H1 (cell line): ENCODE measurements at regions not wholly inside any gene's neighbourhood (a gene's known extent, or its start where the extent isn't known, plus 50 kb on each side); places are given as distances from the start of the nearest gene placed in this dataset.

Experiments used
- CTCF ChIA-PET: fragments of 300-600 bp; sonication (Branson Sonifier 250); formaldehyde crosslinking; loops from one replicate; lab custom pipeline; 2021; ENCODE audit not compliant: partially characterized antibody; lab: Charles Lee
- POLR2A ChIA-PET: fragments of 300-600 bp; sonication (Branson Sonifier 250); formaldehyde crosslinking; loops from one replicate; lab custom pipeline; 2021; ENCODE audit warnings: inconsistent platforms; ENCODE audit not compliant: partially characterized antibody; lab: Charles Lee
- DNase-seq, 2 experiments: peaks; one replicate each; pipeline versions ENCODE4 v3.0.0 to v3.0.0-alpha.2; 2010 to 2022; ENCODE audit warnings: low spot score in 2 of 2, low read depth in 1 of 2, mixed read lengths in 1 of 2
- FAIRE-seq: peaks from 2 replicates; lab custom pipeline; 2011; peaks lifted over from hg19 to GRCh38; lab: Jason Lieb, UNC
- H2AFZ ChIP-seq: 2 replicates; pipeline ENCODE4 v1.8.1; 2012; ENCODE audit warnings: low read length, inconsistent platforms
- H2AK5ac ChIP-seq: 2 replicates; pipeline ENCODE4 v1.6.1; 2013; ENCODE audit warnings: low read depth, low read length
- H2BK120ac ChIP-seq: replicated peaks from 2 replicates; pipeline ENCODE3; 2013; ENCODE audit warnings: low read depth, low read length, inconsistent platforms
- H2BK12ac ChIP-seq: 2 replicates; pipeline ENCODE4 v1.6.1; 2013; ENCODE audit warnings: low read depth, low read length
- H2BK15ac ChIP-seq: 2 replicates; pipeline ENCODE4 v1.6.1; 2013; ENCODE audit warnings: low read length
- H2BK20ac ChIP-seq: 2 replicates; pipeline ENCODE4 v1.6.1; 2013; ENCODE audit warnings: low read length
- H2BK5ac ChIP-seq: 2 replicates; pipeline ENCODE4 v1.6.1; 2013; ENCODE audit warnings: low read depth, low read length
- H3K14ac ChIP-seq: 2 replicates; pipeline ENCODE4 v1.6.1; 2013; ENCODE audit warnings: inconsistent platforms; ENCODE audit not compliant: insufficient read length
- H3K18ac ChIP-seq: 2 replicates; pipeline ENCODE4 v1.6.1; 2013; ENCODE audit warnings: low read length; ENCODE audit errors: extremely low read depth
- H3K23ac ChIP-seq: 2 replicates; pipeline ENCODE4 v1.6.1; 2013; ENCODE audit warnings: inconsistent platforms; ENCODE audit not compliant: insufficient read length
- H3K23me2 ChIP-seq: 2 replicates; pipeline ENCODE4 v1.6.1; 2013; ENCODE audit warnings: low read depth, low read length
- H3K27ac ChIP-seq: 2 replicates; pipeline ENCODE4 v1.6.1; 2011; ENCODE audit warnings: low read depth, low read length, inconsistent platforms
- H3K27me3 ChIP-seq, 4 experiments: replicated peaks in 1 of 4; 1 replicate in 1 of 4; 2 replicates in 3 of 4; pipeline versions ENCODE4 v1.6.1 to v1.8.1; 2011 to 2013; ENCODE audit warnings: low read length in 3 of 4, mild to moderate bottlenecking in 3 of 4, inconsistent platforms in 2 of 4, mixed read lengths in 2 of 4, moderate library complexity in 1 of 4; ENCODE audit not compliant: control insufficient read depth in 3 of 4, insufficient read depth in 3 of 4; ENCODE audit errors: extremely low read depth in 1 of 4
- H3K36me3 ChIP-seq, 4 experiments: 2 replicates each; pipeline versions ENCODE4 v1.6.1 to v1.8.1; 2011 to 2013; ENCODE audit warnings: mild to moderate bottlenecking in 4 of 4, low read length in 3 of 4, moderate library complexity in 2 of 4, control low read depth in 1 of 4, inconsistent platforms in 1 of 4; ENCODE audit not compliant: insufficient read depth in 4 of 4, control insufficient read depth in 2 of 4
- H3K4ac ChIP-seq: replicated peaks from 2 replicates; pipeline ENCODE3; 2013; ENCODE audit warnings: low read length, low read depth, mixed read lengths, inconsistent platforms; ENCODE audit not compliant: insufficient read length
- H3K4me1 ChIP-seq, 4 experiments: replicated peaks in 1 of 4; 1 replicate in 1 of 4; 2 replicates in 3 of 4; pipeline versions ENCODE4 v1.6.1 to v1.8.1; 2011 to 2013; ENCODE audit warnings: low read length in 3 of 4, inconsistent platforms in 2 of 4, mixed read lengths in 1 of 4; ENCODE audit not compliant: insufficient read depth in 4 of 4, control insufficient read depth in 3 of 4
- H3K4me2 ChIP-seq, 2 experiments: 2 replicates each; pipeline versions ENCODE4 v1.6.1 to v1.8.1; 2011 to 2013; ENCODE audit warnings: low read depth in 2 of 2, low read length in 2 of 2, control low read depth in 1 of 2, inconsistent platforms in 1 of 2, mild to moderate bottlenecking in 1 of 2; ENCODE audit not compliant: insufficient read depth in 1 of 2
- H3K4me3 ChIP-seq, 4 experiments: fragments of 200-600, 300-600 bp in 1 of 4; sonication (generic), shearing (Covaris generic), sonication (Bioruptor Twin) in 1 of 4; 2 replicates each; pipeline versions ENCODE4 v1.5.1 to v1.8.1; 2011 to 2016; ENCODE audit warnings: low read length in 4 of 4, low read depth in 3 of 4, control low read depth in 2 of 4, inconsistent platforms in 2 of 4, mild to moderate bottlenecking in 2 of 4, mixed read lengths in 1 of 4, moderate library complexity in 1 of 4; ENCODE audit not compliant: insufficient read depth in 2 of 4; ENCODE audit errors: extremely low read depth in 1 of 4
- H3K56ac ChIP-seq: replicated peaks from 2 replicates; pipeline ENCODE3; 2013; ENCODE audit warnings: low read depth, mild to moderate bottlenecking, mixed read lengths, low read length, inconsistent platforms; ENCODE audit not compliant: insufficient read length
- H3K79me1 ChIP-seq: 2 replicates; pipeline ENCODE4 v1.6.1; 2013; ENCODE audit warnings: low read depth, low read length, control low read depth
- H3K79me2 ChIP-seq, 2 experiments: 2 replicates each; pipeline versions ENCODE4 v1.6.1 to v1.8.1; 2012 to 2013; ENCODE audit warnings: low read length in 2 of 2, mild to moderate bottlenecking in 2 of 2, inconsistent platforms in 1 of 2; ENCODE audit not compliant: insufficient read depth in 2 of 2, control insufficient read depth in 1 of 2
- H3K9ac ChIP-seq, 4 experiments: replicated peaks in 1 of 4; 1 replicate in 1 of 4; 2 replicates in 3 of 4; pipeline versions ENCODE4 v1.6.1 to v1.8.1; 2011 to 2013; ENCODE audit warnings: low read depth in 3 of 4, low read length in 3 of 4, control low read depth in 2 of 4, mild to moderate bottlenecking in 2 of 4, moderate library complexity in 2 of 4, inconsistent platforms in 1 of 4; ENCODE audit errors: extremely low read depth in 1 of 4
- H3K9me3 ChIP-seq, 2 experiments: 2 replicates each; pipeline versions ENCODE4 v1.6.1 to v1.8.1; 2012 to 2013; ENCODE audit warnings: mild to moderate bottlenecking in 2 of 2, moderate library complexity in 2 of 2, control low read depth in 1 of 2, inconsistent platforms in 1 of 2, low read depth in 1 of 2, low read length in 1 of 2, mixed read lengths in 1 of 2; ENCODE audit not compliant: insufficient read depth in 2 of 2
- H4K20me1 ChIP-seq, 2 experiments: replicated peaks in 1 of 2; 2 replicates each; pipeline versions ENCODE3 to v1.8.1; 2011 to 2013; ENCODE audit warnings: inconsistent platforms in 2 of 2, low read length in 2 of 2, mild to moderate bottlenecking in 1 of 2; ENCODE audit not compliant: insufficient read depth in 2 of 2, control insufficient read depth in 1 of 2
- H4K5ac ChIP-seq: 2 replicates; pipeline ENCODE4 v1.6.1; 2013; ENCODE audit warnings: low read length, low read depth, mixed read lengths, inconsistent platforms; ENCODE audit not compliant: insufficient read length
- H4K8ac ChIP-seq: 2 replicates; pipeline ENCODE4 v1.8.0; 2013; ENCODE audit warnings: mild to moderate bottlenecking, moderate library complexity, low read length, inconsistent platforms; ENCODE audit not compliant: insufficient read depth; ENCODE audit errors: extremely low read depth
- H4K91ac ChIP-seq: replicated peaks from 2 replicates; pipeline ENCODE3; 2013; ENCODE audit warnings: low read length, mixed read lengths, inconsistent platforms; ENCODE audit not compliant: insufficient read length
- ASH2L ChIP-seq: fragments of 200-600, 300-600 bp; sonication (generic); IDR thresholded peaks from one replicate; pipeline ENCODE4 v1.7.1; 2017; ENCODE audit warnings: low read length
- BACH1 ChIP-seq: IDR thresholded peaks from 2 replicates; pipeline ENCODE4 v1.6.1; 2012; ENCODE audit warnings: low read length, improper control_type of control experiment
- CHD1 ChIP-seq: IDR thresholded peaks from 2 replicates; pipeline ENCODE4 v1.6.1; 2012; ENCODE audit warnings: low read depth, low read length, improper control_type of control experiment
- EZH2 ChIP-seq: fragments of 200-600 bp; sonication (generic); IDR thresholded peaks from 2 replicates; pipeline ENCODE4 v1.7.1; 2012; ENCODE audit warnings: low read depth, mild to moderate bottlenecking, moderate library complexity, low read length, inconsistent platforms; ENCODE audit not compliant: severe bottlenecking
- JUND ChIP-seq: IDR thresholded peaks from 2 replicates; pipeline ENCODE4 v1.6.1; 2011; ENCODE audit warnings: mild to moderate bottlenecking, improper control_type of control experiment, low read length
- KDM4A ChIP-seq: IDR thresholded peaks from one replicate; pipeline ENCODE4 v1.7.1; 2012; ENCODE audit warnings: low read depth, mild to moderate bottlenecking, moderate library complexity, low read length, inconsistent platforms; ENCODE audit not compliant: severe bottlenecking
- NRF1 ChIP-seq: IDR thresholded peaks from 2 replicates; pipeline ENCODE4 v1.6.1; 2011; ENCODE audit warnings: mild to moderate bottlenecking, low read depth, low read length, improper control_type of control experiment
- POLR2AphosphoS5 ChIP-seq: IDR thresholded peaks from 2 replicates; pipeline ENCODE4 v1.6.1; 2011; ENCODE audit warnings: low read depth, low read length
- SUZ12 ChIP-seq: fragments of 200-600 bp; sonication (generic); IDR thresholded peaks from 2 replicates; pipeline ENCODE4 v1.6.1; 2012; ENCODE audit warnings: mild to moderate bottlenecking, inconsistent platforms, low read length, moderate library complexity, mixed read lengths
- TAF1 ChIP-seq: IDR thresholded peaks from 2 replicates; pipeline ENCODE4 v1.6.1; 2011; ENCODE audit warnings: mild to moderate bottlenecking, low read depth, low read length
- TAF7 ChIP-seq: optimal IDR thresholded peaks from 2 replicates; pipeline ENCODE3; 2011; ENCODE audit warnings: low read depth, mild to moderate bottlenecking, inconsistent platforms, low read length, moderate library complexity, borderline replicate concordance
- ZNF274 ChIP-seq: IDR thresholded peaks from 2 replicates; pipeline ENCODE4 v1.7.0; 2012; ENCODE audit warnings: low read length, borderline replicate concordance; ENCODE audit errors: extremely low read depth

DNA sequence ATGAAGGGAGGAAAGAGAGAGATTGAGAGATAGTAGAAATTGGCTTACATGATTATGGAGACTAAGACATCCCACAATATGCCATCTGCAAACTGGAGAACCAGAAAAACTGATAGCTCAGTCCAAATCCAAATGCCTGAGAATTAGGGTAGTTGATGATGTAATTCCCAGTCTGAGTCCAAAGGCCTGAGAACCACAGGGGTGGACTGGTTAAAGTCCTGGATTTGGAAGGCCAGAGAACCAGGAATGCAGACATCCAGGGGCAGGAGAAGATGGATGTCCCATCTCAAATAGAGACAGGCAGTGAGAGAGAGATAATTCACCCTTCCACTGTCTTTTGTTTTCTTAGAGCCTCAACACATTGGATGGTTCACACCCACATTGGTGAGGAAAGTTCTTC lies 345.7 kb upstream of the SPANXN4 start:
- no peaks in the 10 kb centered on the region for H3K4me1 ChIP-seq
- FAIRE-seq (no peak), DNase-seq (no peak)
- H4K5ac ChIP-seq: no peak overlapping the region
- no peak overlapping the region for H2BK5ac ChIP-seq
- no peak overlapping the region for H3K4ac ChIP-seq
- no peak overlapping the region for H2BK15ac ChIP-seq
- no peak overlapping the region for H2BK120ac ChIP-seq
- H2BK20ac ChIP-seq: no peak overlapping the region
- H3K27ac ChIP-seq: no peak overlapping the region
- H3K36me3 ChIP-seq: no peaks in the 10 kb centered on the region
- H3K14ac ChIP-seq: no peak overlapping the region
- no peak overlapping the region for H3K56ac ChIP-seq
- no peak overlapping the region for H2BK12ac ChIP-seq
- H3K23ac ChIP-seq: no peak overlapping the region
- TF ChIP-seq KDM4A (no peak), TAF7 (no peak), NRF1 (no peak), ZNF274 (no peak), CHD1 (no peak), ASH2L (no peak), JUND (no peak), POLR2AphosphoS5 (no peak), BACH1 (no peak), EZH2 (no peak), SUZ12 (no peak), TAF1 (no peak)
- H4K91ac ChIP-seq: no peak overlapping the region
- H3K27me3 ChIP-seq: no peaks in the 10 kb centered on the region
- no peak overlapping the region for H4K8ac ChIP-seq
- POLR2A ChIA-PET: no interaction called here
- H3K9me3 ChIP-seq: no peaks in the 10 kb centered on the region
- H3K9ac ChIP-seq: no peak overlapping the region
- no peaks in the 10 kb centered on the region for H3K79me1 ChIP-seq
- no peak overlapping the region for H2AK5ac ChIP-seq
- CTCF ChIA-PET: no interaction called here
- no peak overlapping the region for H2AFZ ChIP-seq
- H3K23me2 ChIP-seq: no peaks in the 10 kb centered on the region
- no peak overlapping the region for H3K4me3 ChIP-seq
- H3K79me2 ChIP-seq: no peaks in the 10 kb centered on the region
- H3K18ac ChIP-seq: no peak overlapping the region
- H3K4me2 ChIP-seq: no peak overlapping the region
- H4K20me1 ChIP-seq: no peaks in the 10 kb centered on the region
